ENCODE measurements at regions not wholly inside any gene's neighbourhood (a gene's known extent, or its start where the extent isn't known, plus 50 kb on each side); places are given as distances from the start of the nearest gene placed in this dataset.

- H3K4me1 ChIP-seq (ENCODE audit: control insufficient read depth, extremely low read depth, insufficient read depth, low read length) = peaks cover 14% of the 10 kb centered on the region
- no peak overlapping the region for H3K9ac ChIP-seq (replicated peaks; ENCODE audit: extremely low read depth, insufficient read depth, low read length)
- CTCF ChIA-PET = interaction anchor here (1.6 to 3.4 kb wide), 2 partner anchors 9 to 102 kb away, joined by 4 to 13 read pairs; no protein-coding TSS in a partner anchor
- DNase-seq (ENCODE audit: low read depth, low spot score) (no peak), FAIRE-seq (no peak)
- H4K20me1 ChIP-seq (replicated peaks; ENCODE audit: control insufficient read depth, extremely low read depth, insufficient read depth, low read length) = peaks cover 22% of the 10 kb centered on the region
- dilution Hi-C loops (cut with MboI; ENCODE audit: extremely low pct_ligation_motif_present, low sequenced_read_pairs) (no loop called here), intact Hi-C loops (cut with micrococcal nuclease) (no loop called here)
- no peaks in the 10 kb centered on the region for H3K9me1 ChIP-seq (replicated peaks; ENCODE audit: control insufficient read depth, extremely low read depth, insufficient read depth, low read length)
- no peaks in the 10 kb centered on the region for H3K79me2 ChIP-seq (ENCODE audit: control insufficient read depth, insufficient read depth, low read length)
- no peaks in the 10 kb centered on the region for H3K9me3 ChIP-seq (replicated peaks; ENCODE audit: control insufficient read depth, insufficient read depth, low read length)
- H3K4me2 ChIP-seq (ENCODE audit: insufficient read depth, low read length) = no peak overlapping the region
- H3K27ac ChIP-seq (ENCODE audit: insufficient read depth, low read depth, low read length) = no peak overlapping the region
- POLR2A ChIA-PET = no interaction called here
- H3K27me3 ChIP-seq (ENCODE audit: control insufficient read depth in 2 of 2, insufficient read depth in 2 of 2, low read length in 2 of 2) = peaks cover 14 to 26% of the 10 kb centered on the region in 2 experiments
- TF ChIP-seq MYC (IDR thresholded peaks at IDR 0.05; ENCODE audit: low read depth, low read length) (no peak), POLR2A (IDR thresholded peaks at IDR 0.05; ENCODE audit: low read depth, low read length) (no peak)
- H3K36me3 ChIP-seq (ENCODE audit: control insufficient read depth in 2 of 2, extremely low read depth in 1 of 2, insufficient read depth in 2 of 2, low read length in 2 of 2) = peaks cover 0 to 2% of the 10 kb centered on the region in 2 experiments
- BruUV-seq (replicated peaks) = no TSS peak
- no peak overlapping the region for H2AFZ ChIP-seq (ENCODE audit: low read depth, low read length)
- H3K4me3 ChIP-seq (replicated peaks in 1 of 3; ENCODE audit: insufficient read depth in 1 of 3, low read depth in 1 of 3, low read length in 3 of 3) = no peak overlapping the region
Measured at GRCh38 chr7:130998993-130999602, 265.1 kb upstream of the KLF14 start.

- no peak overlapping the region for H3K27ac ChIP-seq (ENCODE audit: insufficient read depth, low read depth, low read length)
- CTCF ChIA-PET = interaction anchor here (0.8 kb wide), 1 partner anchor 139 kb away, joined by 3 read pairs; no protein-coding TSS in a partner anchor
Measured at GRCh38 chr7:130999926-131000325, 265.9 kb upstream of the KLF14 start.

More at GRCh38 chr7:130999926-131000325, 265.9 kb upstream of the KLF14 start:
- H3K4me2 ChIP-seq (ENCODE audit: insufficient read depth, low read length) = no peak overlapping the region
- peaks cover 14% of the 10 kb centered on the region for H3K4me1 ChIP-seq (ENCODE audit: control insufficient read depth, extremely low read depth, insufficient read depth, low read length)
- POLR2A ChIA-PET = no interaction called here
- H3K4me3 ChIP-seq (replicated peaks in 1 of 3; ENCODE audit: insufficient read depth in 1 of 3, low read depth in 1 of 3, low read length in 3 of 3) = no peak overlapping the region
- peaks cover 13 to 19% of the 10 kb centered on the region in 2 experiments for H3K27me3 ChIP-seq (ENCODE audit: control insufficient read depth in 2 of 2, insufficient read depth in 2 of 2, low read length in 2 of 2)
- DNase-seq (ENCODE audit: low read depth, low spot score) = no peak
- no peaks in the 10 kb centered on the region for H3K9me1 ChIP-seq (replicated peaks; ENCODE audit: control insufficient read depth, extremely low read depth, insufficient read depth, low read length)
- TF ChIP-seq GATA2 (IDR thresholded peaks at IDR 0.05; ENCODE audit: insufficient read depth, insufficient read length, low read depth, low read length) = no peak
- H3K36me3 ChIP-seq (ENCODE audit: control insufficient read depth in 2 of 2, extremely low read depth in 1 of 2, insufficient read depth in 2 of 2, low read length in 2 of 2) = peaks cover 0 to 2% of the 10 kb centered on the region in 2 experiments
- no TSS peak for BruUV-seq (replicated peaks)
- H2AFZ ChIP-seq (ENCODE audit: low read depth, low read length) = no peak overlapping the region
- no peaks in the 10 kb centered on the region for H3K9me3 ChIP-seq (replicated peaks; ENCODE audit: control insufficient read depth, insufficient read depth, low read length)
- H4K20me1 ChIP-seq (replicated peaks; ENCODE audit: control insufficient read depth, extremely low read depth, insufficient read depth, low read length) = peaks cover 22% of the 10 kb centered on the region
- dilution Hi-C loops (cut with MboI; ENCODE audit: extremely low pct_ligation_motif_present, low sequenced_read_pairs) = no loop called here
- intact Hi-C loops (cut with micrococcal nuclease) = no loop called here
- no peak overlapping the region for H3K9ac ChIP-seq (replicated peaks; ENCODE audit: extremely low read depth, insufficient read depth, low read length)
- FAIRE-seq = no peak
- no peaks in the 10 kb centered on the region for H3K79me2 ChIP-seq (ENCODE audit: control insufficient read depth, insufficient read depth, low read length)
